HK-2 (cell line): ENCODE measurements at regions not wholly inside any gene's neighbourhood (a gene's known extent, or its start where the extent isn't known, plus 50 kb on each side); places are given as distances from the start of the nearest gene placed in this dataset.

Experiments used
- DNase-seq: peaks from one replicate; pipeline ENCODE4 v3.0.0-alpha.2; 2018; ENCODE audit not compliant: unreplicated experiment

DNA sequence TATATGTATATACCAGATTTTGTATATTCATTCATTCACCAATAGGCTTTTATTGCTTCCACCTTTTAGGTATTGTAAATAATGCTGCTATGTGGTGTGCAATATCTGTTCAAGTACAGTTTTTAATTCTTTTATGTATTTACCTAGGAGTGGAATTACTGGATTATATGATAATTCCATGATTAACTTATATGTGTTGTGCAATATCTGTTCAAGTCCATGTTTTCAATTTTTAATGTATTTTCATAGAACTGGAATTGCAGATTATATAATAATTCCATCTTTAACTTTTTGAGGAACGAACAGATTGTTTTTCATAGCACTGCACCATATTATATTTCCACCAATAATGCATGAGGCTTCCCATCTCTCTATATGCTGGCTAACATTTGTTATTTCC is 50.6 kb upstream of the L3MBTL4 start:
- DNase-seq: no peak

DNA sequence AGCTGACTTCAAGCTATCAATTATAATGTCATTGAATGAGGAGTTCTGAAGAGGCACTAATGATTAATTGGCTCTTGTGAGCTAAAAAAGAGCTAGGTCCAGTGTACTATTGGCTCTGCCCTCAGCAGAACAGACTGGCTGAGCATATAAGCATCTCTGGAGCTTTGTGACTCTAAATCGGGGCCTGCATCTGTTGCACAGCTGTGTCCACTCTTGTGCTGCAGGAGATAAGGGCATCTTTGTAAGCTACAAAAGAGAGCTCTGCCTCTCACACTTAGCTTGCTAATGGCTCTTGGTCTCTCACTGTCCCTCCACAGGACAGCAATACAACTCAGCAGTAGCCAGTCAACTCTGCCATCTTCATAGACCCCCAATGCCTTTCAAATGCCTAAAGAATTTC is 61.5 kb upstream of the L3MBTL4 start:
- no peak for DNase-seq

DNA sequence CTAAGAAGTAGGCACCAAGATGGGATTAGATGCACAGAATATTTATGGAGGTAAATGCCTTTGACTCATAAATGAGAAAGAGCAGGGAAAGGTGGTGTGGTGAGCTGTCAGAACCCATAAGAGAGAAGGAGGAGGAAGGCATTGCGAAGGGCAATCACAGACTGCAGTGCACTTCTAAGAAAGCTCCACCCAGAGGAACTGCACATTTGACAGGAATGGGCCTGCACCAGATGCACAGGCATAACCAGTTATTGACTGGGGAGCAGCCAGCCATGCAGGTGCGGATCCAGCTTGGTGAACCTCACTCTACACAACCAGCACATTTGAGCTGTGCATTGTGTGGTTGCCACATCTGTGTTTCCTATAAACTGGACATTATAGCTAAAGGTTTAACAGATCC is 62.2 kb upstream of the L3MBTL4 start:
- no peak for DNase-seq

DNA sequence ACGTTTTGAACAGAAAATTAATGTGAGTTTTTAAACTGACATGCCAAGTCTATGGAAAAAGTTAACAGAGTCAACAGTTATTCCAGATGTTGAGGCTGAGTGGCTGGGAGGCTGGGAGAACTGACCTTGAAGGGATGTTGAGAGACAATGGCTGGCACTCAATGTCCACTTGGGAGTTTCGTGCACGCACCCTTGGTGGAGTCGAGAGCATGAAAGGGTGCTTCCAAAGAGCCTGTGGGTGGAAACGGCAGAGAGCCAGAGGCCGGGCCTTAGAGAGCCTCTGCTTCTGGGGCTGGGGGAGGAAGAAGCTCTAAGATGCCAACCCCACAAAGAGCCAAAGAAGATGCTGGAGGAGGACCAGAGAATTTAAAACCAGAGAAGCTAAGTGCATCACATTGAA is 63.4 kb upstream of the L3MBTL4 start:
- DNase-seq: no peak

DNA sequence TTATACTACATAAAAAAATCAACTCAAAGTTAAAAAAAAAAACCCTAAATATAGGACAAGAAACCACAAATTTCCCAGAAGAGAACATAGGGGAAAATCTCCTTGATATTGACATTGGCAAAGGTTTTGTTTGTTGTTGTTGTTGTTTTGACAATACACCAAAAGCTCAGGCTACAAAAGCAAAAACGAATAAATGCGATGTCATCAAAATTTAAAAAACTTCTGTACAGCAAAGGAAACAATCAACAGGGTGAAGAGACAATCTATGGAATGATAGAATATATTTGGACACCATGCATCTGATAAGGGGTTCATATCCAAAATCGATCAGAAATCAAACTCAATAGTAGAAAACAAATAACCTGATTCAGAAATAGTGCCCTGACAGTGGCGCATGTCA is 65.0 kb upstream of the L3MBTL4 start:
- DNase-seq: no peak

DNA sequence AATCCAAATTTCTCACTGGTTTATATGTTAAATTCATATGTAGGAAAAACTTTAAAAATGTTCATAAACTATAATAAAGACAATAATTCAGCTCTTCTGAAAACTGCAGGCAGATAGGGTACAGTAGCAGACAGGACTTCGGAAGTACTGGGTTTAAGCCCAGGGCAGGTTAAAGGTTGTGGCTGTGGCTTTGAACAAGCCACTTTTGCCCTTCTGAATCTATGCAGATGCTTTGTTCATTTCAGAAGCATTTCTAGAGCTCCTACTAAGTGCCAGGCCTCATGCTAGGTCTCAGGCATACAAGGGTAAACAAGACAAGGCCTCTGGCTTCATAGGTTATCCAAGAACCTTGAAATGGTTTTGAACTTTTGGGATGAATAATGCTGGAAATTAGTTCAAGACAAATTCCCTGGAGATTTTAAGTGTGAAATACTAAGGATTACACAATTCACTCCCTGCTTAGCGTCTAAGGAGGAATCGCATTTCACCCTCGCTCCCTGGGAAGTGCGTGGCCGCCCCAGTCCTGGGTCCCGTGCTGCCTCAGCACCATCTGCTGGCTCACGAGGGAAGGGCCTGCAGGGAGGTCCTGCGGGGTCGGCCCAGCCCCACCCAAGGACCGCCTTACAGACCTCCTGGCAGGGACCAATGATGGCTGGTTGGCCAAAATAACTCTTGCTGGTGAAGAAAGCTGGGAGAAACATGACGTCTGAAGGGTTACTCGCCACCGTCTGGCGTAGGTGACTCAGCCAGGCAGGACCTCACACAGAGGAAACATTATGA is 67.7 kb upstream of the L3MBTL4 start:
- peak; percentile 43 for DNase-seq

DNA sequence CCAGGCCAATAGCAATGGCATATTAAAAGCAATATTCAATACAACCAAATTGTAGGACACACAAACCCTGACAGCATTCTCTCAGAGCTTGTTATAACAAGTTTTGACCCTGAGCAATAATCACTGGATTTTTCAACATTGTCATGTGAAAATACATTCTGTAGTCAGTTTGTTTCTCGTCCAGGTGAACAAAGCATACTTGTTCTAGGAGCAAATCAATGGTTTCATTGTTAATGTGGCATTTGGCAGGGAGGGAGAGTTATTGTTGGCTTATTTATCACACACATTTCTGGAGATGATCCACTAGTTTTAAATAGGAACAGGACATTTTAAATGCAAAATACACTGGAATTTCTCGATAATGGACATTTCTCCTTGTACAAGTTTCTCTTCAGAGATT is 69.9 kb upstream of the L3MBTL4 start:
- DNase-seq: no peak

DNA sequence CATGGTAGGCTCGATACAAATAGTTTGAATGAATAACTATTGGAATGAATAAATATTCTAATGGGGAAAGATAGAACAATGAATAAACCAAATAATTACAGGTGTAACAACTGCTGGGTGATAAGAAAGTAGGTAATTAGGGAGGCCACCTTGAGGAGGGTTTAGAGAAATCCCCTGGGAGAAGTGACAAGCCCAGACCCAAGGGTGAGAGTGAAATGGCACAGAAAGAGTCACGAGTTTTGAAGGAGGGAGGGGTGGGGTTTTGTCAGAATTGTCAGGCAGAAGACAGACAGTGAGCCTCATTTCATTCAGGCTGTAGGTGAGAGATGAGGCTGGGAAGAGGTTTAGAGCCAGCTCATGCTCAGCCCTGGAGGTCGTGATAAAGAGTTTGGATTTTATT is 71.6 kb upstream of the L3MBTL4 start:
- DNase-seq: no peak

DNA sequence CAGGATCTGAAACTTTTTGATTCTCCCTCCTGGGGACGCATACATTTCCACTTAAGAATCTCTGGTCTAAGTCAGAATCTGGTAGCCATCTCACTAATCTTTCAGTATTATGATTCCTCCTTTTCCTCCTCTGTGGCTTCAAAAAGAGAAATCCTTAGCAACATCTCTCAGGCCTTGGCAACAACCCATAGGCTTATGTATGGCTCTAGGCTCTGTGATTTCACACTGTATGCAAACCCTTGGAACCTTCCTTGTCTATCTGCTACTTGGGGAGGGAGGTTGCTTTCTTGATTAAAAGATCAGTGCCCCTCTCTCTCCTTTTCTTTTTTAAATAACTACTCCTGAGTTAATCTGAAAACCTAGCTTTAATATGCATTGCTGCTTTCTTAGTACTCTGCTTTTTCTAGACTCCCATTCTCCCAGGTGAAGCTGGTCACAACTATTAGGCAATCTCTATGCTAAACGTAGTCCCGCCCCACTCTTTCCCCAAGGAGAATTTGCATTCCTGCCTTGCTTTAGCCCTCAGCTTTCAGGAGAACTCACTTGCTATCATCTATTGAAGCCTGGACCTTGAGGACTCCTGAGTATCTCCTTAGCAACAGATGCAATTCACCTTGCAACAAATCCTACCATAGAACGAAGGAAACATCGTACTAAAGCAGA is 72.2 kb upstream of the L3MBTL4 start:
- DNase-seq: no peak

DNA sequence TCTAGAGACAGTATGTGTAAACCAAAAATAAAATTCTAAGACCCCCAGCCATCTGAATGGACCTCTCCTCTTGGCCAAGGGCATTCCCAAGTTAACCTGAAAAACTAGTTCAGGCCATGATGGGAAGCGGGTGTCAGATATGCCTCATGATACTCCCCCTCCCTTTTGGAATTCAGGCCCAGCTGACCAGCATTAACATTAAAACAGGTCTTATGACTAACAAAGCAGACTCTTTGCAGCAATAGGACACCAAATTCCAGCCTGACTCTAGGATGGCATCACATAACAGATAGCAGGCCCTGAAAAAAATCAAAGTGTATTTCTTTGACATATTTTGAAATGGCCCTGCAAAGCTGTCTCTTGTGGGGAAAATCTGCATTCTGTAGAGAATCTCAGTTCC is 73.3 kb upstream of the L3MBTL4 start:
- no peak for DNase-seq

DNA sequence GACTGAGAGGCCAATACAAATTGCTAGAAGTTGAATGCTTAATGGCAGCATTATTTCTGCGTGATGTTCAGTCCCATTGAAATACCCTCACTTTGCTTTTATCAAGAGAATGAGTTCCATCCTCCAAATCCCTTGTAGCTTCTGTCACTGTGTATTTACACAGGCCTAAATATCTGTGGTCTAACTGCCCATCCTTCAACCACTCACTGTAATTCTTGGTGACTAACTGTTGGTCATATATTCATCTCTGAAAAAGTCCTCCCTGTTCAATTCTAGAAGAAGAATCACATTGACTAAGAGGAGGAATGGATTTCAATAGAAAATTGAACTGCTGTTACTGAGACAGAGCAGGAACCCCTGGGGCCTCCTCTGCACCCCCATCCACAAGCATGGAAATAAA is 74.2 kb upstream of the L3MBTL4 start:
- no peak for DNase-seq

DNA sequence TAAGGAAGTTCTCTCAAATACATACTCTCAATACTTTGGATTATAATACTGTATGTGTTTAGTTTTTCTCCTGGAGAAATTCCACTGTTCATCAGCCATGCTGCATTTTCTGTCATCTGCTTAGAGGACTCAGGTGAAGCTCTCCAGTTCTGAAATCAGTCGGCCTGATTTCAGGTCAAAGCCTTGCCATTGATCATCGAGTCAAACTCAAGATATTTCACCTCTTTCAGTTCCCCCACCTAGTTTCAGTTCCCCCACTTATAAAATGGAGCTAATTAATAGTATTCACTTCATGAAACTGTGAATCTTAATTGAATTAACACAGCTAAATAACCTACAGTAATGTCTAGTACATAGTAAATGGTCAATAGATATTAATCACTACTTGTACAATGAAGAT is 75.3 kb upstream of the L3MBTL4 start:
- DNase-seq: no peak

DNA sequence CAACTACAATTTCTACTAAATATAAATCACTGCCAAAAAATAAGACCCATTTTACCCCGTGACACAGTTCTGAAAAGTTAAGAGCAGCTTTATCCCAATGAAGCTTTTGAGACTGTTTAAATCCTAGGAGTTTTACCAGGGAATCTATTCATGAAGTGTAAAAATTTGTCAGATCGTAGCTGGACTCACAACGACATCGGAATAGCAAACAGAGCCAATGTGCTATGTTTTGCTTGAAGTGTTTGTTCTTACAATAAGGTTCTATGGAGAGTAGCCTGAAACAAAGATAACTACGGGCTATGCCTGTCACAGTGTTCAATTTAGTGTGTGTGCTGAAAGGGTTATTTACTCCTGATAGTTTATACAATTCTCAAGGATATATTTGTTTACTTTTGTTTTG is 78.5 kb upstream of the L3MBTL4 start:
- DNase-seq: no peak

DNA sequence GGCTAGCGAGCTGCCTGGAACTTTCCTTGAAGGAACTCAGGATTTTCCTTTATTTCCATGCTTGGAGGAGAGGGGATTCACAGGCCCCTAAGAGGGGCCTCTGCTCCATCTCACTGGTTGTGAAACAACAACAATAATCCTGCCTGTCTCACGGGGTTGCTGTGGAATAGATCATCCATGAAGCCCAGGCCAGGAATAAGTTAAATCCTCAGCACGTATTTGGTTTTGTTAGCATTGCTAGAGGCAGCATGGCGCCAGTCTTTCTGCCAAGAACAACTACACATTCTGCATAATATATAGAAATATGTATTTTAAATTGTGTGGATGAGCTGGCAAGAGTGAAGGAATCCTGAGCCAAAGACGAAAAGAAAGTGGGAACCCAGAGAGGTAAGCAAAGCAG is 80.8 kb upstream of the L3MBTL4 start:
- no peak for DNase-seq

DNA sequence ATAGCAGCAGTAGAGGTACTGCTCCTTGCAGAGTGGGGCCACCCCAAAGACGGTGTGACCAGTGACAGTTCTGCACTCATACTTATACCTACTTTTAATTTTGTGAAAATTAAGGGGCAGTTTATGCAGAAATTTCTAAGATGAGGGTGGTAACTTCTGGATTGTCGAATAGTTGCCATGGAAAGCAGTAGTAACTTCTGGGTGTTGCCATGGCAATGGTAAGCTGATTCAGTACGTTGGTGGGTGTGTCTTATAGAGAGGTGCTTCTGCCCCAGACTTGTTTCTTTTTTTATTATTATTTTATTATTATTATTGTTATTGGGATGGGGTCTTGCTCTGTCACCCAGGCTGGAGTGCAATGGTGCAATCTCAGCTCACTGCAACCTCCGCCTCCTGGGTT is 82.8 kb upstream of the L3MBTL4 start:
- no peak for DNase-seq

DNA sequence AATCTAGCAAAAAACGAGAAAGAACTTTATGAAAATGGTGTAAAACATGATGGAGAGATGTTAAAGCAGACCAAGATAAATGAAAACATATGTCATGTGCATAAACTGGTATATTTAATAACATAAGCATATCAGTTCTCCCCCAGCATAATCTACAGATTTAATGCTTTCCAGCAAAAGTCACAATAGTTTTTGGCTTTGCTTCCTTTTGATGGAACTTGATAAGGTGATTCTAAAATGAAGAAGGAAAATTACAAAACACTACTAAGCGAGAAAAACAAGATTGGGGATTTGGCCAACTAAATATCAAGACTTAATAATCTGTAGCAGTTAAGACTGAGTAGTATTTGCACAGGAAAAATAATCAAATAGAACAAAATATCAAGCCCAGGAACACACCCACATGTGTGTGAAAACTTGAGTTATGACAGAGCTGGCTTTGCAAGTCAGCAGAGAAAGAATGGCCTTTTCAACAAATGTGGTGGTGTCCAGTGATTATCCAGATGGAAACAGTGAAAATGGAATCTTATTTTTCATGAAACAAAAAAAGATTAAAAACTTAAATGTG is 83.7 kb upstream of the L3MBTL4 start:
- no peak for DNase-seq

DNA sequence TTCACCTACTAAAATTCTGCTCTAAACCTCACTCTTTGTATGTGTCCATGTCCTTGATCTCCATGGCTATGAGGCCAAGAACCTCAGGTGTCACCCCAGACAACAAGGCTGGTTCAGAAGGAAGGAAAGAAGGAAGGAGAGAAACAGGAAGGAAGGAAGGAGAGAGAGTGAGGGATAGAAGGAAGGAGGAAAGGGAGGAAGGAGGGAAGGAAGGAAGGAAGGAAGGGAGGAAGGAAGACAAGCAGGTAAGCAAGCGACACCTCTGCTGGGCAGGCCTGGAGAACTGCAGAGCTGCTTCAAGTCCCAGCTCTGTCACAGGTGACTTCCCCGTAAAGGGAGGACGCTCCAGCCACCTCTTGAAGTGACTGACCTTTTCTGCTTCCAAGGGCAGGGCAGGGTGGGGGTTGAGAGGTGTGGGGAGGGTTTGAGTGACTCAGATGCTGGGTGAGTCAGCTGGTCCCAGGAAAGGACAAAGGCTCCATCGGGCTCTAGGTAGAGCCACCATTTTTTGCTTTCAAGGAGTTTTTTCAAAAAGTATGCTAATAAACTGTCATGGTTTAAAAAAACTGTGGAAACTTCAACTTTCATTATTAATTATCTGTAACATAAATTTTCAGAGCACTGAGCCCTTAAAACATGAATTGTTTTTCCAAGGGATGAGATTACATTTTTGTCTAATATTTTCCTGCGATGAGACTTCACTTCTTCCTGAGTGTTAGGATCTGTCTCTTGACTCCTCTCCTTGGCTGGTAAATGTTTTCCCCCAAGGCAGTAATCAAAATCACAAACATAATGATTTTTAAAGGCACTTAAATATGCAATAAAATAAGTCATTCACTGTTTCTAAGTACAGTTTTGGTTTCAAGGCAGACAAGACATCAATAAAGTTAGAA is 90.1 kb upstream of the L3MBTL4 start:
- no peak for DNase-seq

DNA sequence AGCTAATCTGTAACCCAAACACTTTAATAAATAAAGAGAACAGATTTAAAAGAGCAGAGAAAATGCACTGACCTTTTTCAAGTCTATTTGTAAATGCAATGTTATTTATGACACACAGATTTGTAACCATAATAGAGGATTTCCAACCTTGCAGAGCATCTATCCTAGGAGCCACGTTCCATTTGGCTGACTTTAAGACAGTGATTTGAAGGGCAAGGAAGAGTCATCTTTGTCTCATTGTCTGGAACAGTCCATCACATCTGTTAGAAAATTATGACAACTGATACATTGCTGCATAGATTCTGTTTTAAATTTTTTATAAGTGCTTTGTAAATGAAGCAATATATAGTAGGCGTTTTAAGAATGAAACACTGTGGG is 90.8 kb upstream of the L3MBTL4 start:
- no peak for DNase-seq

DNA sequence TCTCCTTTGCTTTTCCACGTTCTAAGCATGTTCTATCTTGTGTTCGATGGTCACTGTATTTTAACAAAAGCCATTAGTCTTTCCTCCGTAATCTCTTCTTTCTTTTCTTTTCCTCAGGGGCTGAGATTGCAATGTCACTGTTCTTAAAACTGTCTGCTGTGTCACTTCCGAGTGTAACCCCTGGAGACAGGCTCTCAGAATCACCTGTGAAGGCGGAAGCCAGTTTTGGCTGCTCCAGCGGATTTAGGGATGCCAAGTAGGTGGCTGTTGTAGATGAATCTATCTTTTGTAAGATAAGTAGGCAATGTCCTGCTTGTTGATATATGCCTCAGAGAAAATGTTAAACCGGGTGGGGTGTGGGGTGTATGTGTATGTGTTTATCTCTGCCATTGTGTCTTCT is 94.7 kb upstream of the L3MBTL4 start:
- no peak for DNase-seq

DNA sequence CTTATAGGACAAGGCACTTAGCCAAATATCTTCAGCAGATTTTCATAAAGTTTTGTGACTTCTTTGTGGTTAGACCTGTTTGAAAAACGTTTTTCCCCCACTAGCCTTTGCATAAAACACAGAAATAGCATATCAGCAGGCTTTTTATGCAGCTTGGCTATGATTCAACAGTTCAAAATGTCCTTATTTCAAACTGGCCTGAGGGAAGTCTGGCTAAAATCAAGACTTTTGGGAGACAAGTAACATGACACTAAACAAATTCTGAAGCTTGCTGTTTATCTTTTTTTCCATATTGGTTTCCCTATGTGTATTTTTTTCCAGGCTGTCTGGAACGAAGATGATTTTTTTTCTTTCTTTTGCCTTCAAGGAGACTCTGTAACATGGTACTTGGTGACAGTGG is 95.1 kb upstream of the L3MBTL4 start:
- DNase-seq: no peak

DNA sequence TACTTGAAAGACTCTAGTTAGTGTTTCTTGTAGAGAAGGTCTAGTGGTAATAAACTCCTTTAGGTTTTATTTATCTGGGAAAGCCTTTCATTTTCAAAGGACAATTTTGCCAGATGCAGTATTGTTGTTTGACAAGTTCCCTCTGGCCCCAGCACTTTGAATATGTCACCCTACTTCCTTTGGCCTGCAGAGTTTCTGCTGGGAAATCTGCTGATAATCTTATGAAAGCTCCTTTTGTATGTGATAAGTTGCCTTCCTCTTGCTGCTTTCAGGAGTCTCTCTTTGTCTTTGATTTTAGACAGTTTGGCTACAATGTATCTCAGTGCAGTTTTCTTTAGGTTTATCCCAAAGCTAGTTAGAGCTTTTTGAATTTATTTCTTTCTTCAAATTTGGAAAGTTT is 106.2 kb upstream of the L3MBTL4 start:
- DNase-seq: no peak

DNA sequence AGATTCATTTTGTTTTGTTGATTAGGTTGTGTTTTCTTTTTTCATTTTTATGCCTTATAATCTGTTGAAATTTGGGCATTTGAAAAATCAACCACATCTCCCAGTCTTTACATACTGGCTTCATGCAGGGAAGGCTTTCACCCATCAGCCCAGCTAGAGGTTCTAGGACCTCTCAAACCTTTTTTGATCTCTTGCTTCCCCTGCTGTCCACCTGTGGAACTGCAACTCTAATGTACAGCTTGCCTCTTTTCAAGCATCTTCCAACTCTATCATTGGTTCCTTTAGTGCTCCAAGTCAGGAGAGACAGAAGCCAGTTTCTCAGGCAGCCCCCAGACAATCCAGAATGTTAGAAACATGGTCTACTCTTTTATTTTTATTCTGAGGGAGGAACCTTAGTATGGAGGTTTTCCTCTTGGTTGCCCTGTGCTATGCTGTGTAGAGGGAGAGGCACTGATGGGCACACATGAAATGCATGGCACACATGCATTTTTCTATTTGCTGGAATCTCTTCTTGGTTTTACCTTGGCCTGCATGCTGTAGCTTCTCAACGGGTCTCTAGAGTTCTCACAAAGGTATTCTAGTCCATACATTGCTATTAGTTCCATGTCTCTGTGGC is 107.2 kb upstream of the L3MBTL4 start:
- peak; percentile 12 for DNase-seq
